K562 (cell line): ENCODE measurements at regions not wholly inside any gene's neighbourhood (a gene's known extent, or its start where the extent isn't known, plus 50 kb on each side); places are given as distances from the start of the nearest gene placed in this dataset.

Experiments
- ATAC-seq: fragments of 200-7000 bp; cut with Tn5 transposase; 3 replicates; pipeline ENCODE4 v1.9.1; 2020; ENCODE audit warnings: moderate library complexity
- BruUV-seq: library from RNA; stranded (reverse); fragments of 400-500 nt; replicated peaks from 2 replicates; lab custom pipeline; 2021; lab: Mats Ljungman, UMichigan
- CTCF ChIA-PET: fragments of 300-600 bp; formaldehyde crosslinking; extraction: SDS; loops from one replicate; lab custom pipeline; 2021; ENCODE audit warnings: low intra/inter-chr PET ratio; lab: Yijun Ruan, JAX
- POLR2A ChIA-PET: fragments of 300-600, 350-650 bp; sonication (Branson Sonifier 250); formaldehyde crosslinking; extraction: SDS; loops from one replicate; lab custom pipeline; 2021; ENCODE audit warnings: antibody characterized with exemption, inconsistent platforms; lab: Yijun Ruan, JAX
- DNase-seq, 4 experiments: peaks; one replicate each; pipeline versions ENCODE4 v3.0.0 to v3.0.0-alpha.2; 2011 to 2018; ENCODE audit warnings: low spot score in 3 of 4, mixed read lengths in 3 of 4; ENCODE audit errors: extremely low read depth in 1 of 4
- FAIRE-seq: peaks from 2 replicates; lab custom pipeline; 2011; peaks lifted over from hg19 to GRCh38; lab: Jason Lieb, UNC
- H2AFZ ChIP-seq: 2 replicates; pipeline ENCODE4 v1.6.0; 2011; ENCODE audit warnings: low read depth, low read length, control low read depth, inconsistent platforms
- H3K27ac ChIP-seq: fragments of 200-600 bp; 3 replicates; pipeline ENCODE4 v1.8.0; 2011; ENCODE audit warnings: low read depth, mild to moderate bottlenecking, control low read depth, inconsistent platforms, low read length, moderate library complexity, mixed read lengths; ENCODE audit errors: extremely low read depth
- H3K27me3 ChIP-seq, 2 experiments: fragments of 300-600 bp in 1 of 2; 2 replicates in 1 of 2; 3 replicates in 1 of 2; pipeline versions ENCODE4 v1.6.0 to v1.8.0; 2011; ENCODE audit warnings: inconsistent platforms in 2 of 2, low read length in 2 of 2, mild to moderate bottlenecking in 1 of 2, mixed read lengths in 1 of 2, moderate library complexity in 1 of 2; ENCODE audit not compliant: control insufficient read depth in 2 of 2, insufficient read depth in 2 of 2
- H3K36me3 ChIP-seq: fragments of 300-600 bp; 3 replicates; pipeline ENCODE4 v1.8.0; 2011; ENCODE audit warnings: mild to moderate bottlenecking, low read length, inconsistent platforms; ENCODE audit not compliant: control insufficient read depth, insufficient read depth
- H3K4me1 ChIP-seq, 2 experiments: fragments of 200-600 bp in 1 of 2; replicated peaks in 1 of 2; 2 replicates in 1 of 2; 3 replicates in 1 of 2; pipeline versions ENCODE4 v1.5.1 to v1.8.0; 2011; ENCODE audit warnings: inconsistent platforms in 2 of 2, low read length in 2 of 2, mild to moderate bottlenecking in 1 of 2, mixed read lengths in 1 of 2, moderate library complexity in 1 of 2; ENCODE audit not compliant: control insufficient read depth in 2 of 2, insufficient read depth in 2 of 2
- H3K4me2 ChIP-seq: 2 replicates; pipeline ENCODE4 v1.6.1; 2011; ENCODE audit warnings: low read length, control low read depth, inconsistent platforms, mixed read lengths; ENCODE audit not compliant: insufficient read depth
- H3K4me3 ChIP-seq: fragments of 200-600 bp; sonication (generic), shearing (Covaris generic); 2 replicates; pipeline ENCODE4 v1.5.1; 2016; ENCODE audit warnings: control low read depth, inconsistent platforms
- H3K79me2 ChIP-seq: fragments of 200-600 bp; 3 replicates; pipeline ENCODE4 v1.8.0; 2011; ENCODE audit warnings: low read length, inconsistent platforms; ENCODE audit not compliant: control insufficient read depth, insufficient read depth
- H3K9ac ChIP-seq, 2 experiments: 2 replicates each; pipeline versions ENCODE4 v1.6.0 to v1.6.1; 2011; ENCODE audit warnings: low read depth in 2 of 2, low read length in 2 of 2, control low read depth in 1 of 2, inconsistent platforms in 1 of 2, mild to moderate bottlenecking in 1 of 2, mixed read lengths in 1 of 2; ENCODE audit not compliant: insufficient read depth in 1 of 2
- H3K9me1 ChIP-seq: one replicate; pipeline ENCODE4 v1.6.0; 2011; ENCODE audit warnings: inconsistent platforms, mild to moderate bottlenecking, low read length, moderate library complexity; ENCODE audit not compliant: control insufficient read depth, insufficient read depth
- H3K9me3 ChIP-seq: replicated peaks from 2 replicates; pipeline ENCODE4 v1.5.1; 2011; ENCODE audit warnings: low read depth, low read length, inconsistent platforms; ENCODE audit not compliant: control insufficient read depth, insufficient read depth
- H4K20me1 ChIP-seq: replicated peaks from 2 replicates; pipeline ENCODE4 v1.6.1; 2011; ENCODE audit warnings: low read length, inconsistent platforms, mixed read lengths; ENCODE audit not compliant: control insufficient read depth, insufficient read depth
- CBX1 ChIP-seq: sonication (generic); IDR thresholded peaks from 2 replicates; pipeline ENCODE4 v1.6.1; 2016; ENCODE audit warnings: antibody characterized with exemption, low read depth, mild to moderate bottlenecking
- CHD4 ChIP-seq: fragments of 200-600 bp; sonication (generic); IDR thresholded peaks from 3 replicates; pipeline ENCODE4 v1.6.1; 2012; ENCODE audit warnings: low read depth, mild to moderate bottlenecking, mixed read lengths, low read length, inconsistent platforms; ENCODE audit not compliant: insufficient read depth, insufficient replicate concordance, poor library complexity, severe bottlenecking
- EHMT2 ChIP-seq: fragments of 450-650 bp; IDR thresholded peaks from 2 replicates; pipeline ENCODE4 v1.6.1; 2018; ENCODE audit warnings: antibody characterized with exemption
- JUN ChIP-seq, 2 experiments: sonication (generic) in 1 of 2; formaldehyde crosslinking in 1 of 2; IDR thresholded peaks; 2 replicates each; pipeline versions ENCODE4 v1.6.1 to v1.8.0; 2012 to 2022; ENCODE audit warnings: borderline replicate concordance in 2 of 2, mild to moderate bottlenecking in 2 of 2, improper control_type of control experiment in 1 of 2, low read depth in 1 of 2, low read length in 1 of 2, missing genetic modification reagents in 1 of 2
- KDM2B ChIP-seq: fragments of 250-450 bp; sonication (Bioruptor Pico); IDR thresholded peaks from 2 replicates; pipeline ENCODE4 v1.8.0; 2021; ENCODE audit warnings: mild to moderate bottlenecking, moderate library complexity
- KHSRP ChIP-seq: fragments of 450-650 bp; IDR thresholded peaks from 2 replicates; pipeline ENCODE4 v1.6.1; 2017
- NRF1 ChIP-seq, 2 experiments: fragments of 450-650 bp; IDR thresholded peaks in 1 of 2; conservative IDR thresholded peaks in 1 of 2; 2 replicates each; pipeline ENCODE4 v1.6.1; 2014; ENCODE audit warnings: mild to moderate bottlenecking in 2 of 2
- PCBP2 ChIP-seq: fragments of 200-400 bp; formaldehyde crosslinking; IDR thresholded peaks from 2 replicates; pipeline ENCODE4 v1.6.1; 2018; ENCODE audit warnings: low read length, low read depth, mild to moderate bottlenecking, moderate library complexity; ENCODE audit not compliant: poor library complexity, severe bottlenecking
- TFAM ChIP-seq: fragments of 250-450 bp; sonication (Bioruptor Pico); conservative IDR thresholded peaks from 2 replicates; pipeline ENCODE4 v1.5.0; 2021; ENCODE audit warnings: mild to moderate bottlenecking, moderate library complexity
- UBTF ChIP-seq, 2 experiments: IDR thresholded peaks; 2 replicates each; pipeline ENCODE4 v1.6.1; 2012; ENCODE audit warnings: improper control_type of control experiment in 2 of 2, low read depth in 2 of 2, low read length in 2 of 2, borderline replicate concordance in 1 of 2
- ZBTB5 ChIP-seq: fragments of 450-650 bp; IDR thresholded peaks from 2 replicates; pipeline ENCODE4 v1.6.1; 2017; ENCODE audit warnings: antibody characterized with exemption
- ZC3H11A ChIP-seq: IDR thresholded peaks from 2 replicates; pipeline ENCODE4 v1.6.1; 2012; ENCODE audit warnings: low read depth, low read length, improper control_type of control experiment
- ZNF124 ChIP-seq: sonication (generic); formaldehyde crosslinking; IDR thresholded peaks from 2 replicates; pipeline ENCODE4 v1.8.1; 2022; ENCODE audit warnings: missing genetic modification reagents
- ZNF79 ChIP-seq: fragments of 250-450 bp; sonication (Bioruptor Pico); IDR thresholded peaks from 2 replicates; pipeline ENCODE4 v1.4.0; 2020; ENCODE audit warnings: low read depth, mild to moderate bottlenecking, moderate library complexity
- WGBS: fragments of 100-300 bp; shearing (Covaris generic); methylation state at CpG from one replicate; pipeline ENCODE4 v1.1.6; 2016; ENCODE audit warnings: low coverage, mixed read lengths; ENCODE audit not compliant: insufficient coverage; ENCODE audit errors: missing lambda C conversion rate; 5-methylcytosine and 5-hydroxymethylcytosine counted together
- in situ Hi-C: fragments of 300-500 bp; cut with MboI; formaldehyde crosslinking; loops from 4 replicates; pipeline ENCODE4 v1.15.0; 2018; ENCODE audit warnings: inconsistent platforms, mixed read lengths
- intact Hi-C: fragments of 100-400 bp; cut with micrococcal nuclease; formaldehyde crosslinking; loops from 2 replicates; pipeline ENCODE4 v1.14.2; 2022

GRCh38 chr1:66436378-66437135, 97.4 kb upstream of the SGIP1 start:
- H2AFZ ChIP-seq = no peak overlapping the region

GRCh38 chr1:66437136-66437401, 96.9 kb upstream of the SGIP1 start:
- H3K4me3 ChIP-seq = no peak overlapping the region
- H3K9ac ChIP-seq = no peak overlapping the region
- no peaks in the 10 kb centered on the region for H3K4me1 ChIP-seq
- no peaks in the 10 kb centered on the region for H3K79me2 ChIP-seq
- intact Hi-C loops = no loop called here
- H3K36me3 ChIP-seq = no peaks in the 10 kb centered on the region
- ChIA-PET POLR2A (no interaction called here), CTCF (no interaction called here)
- H3K9me3 ChIP-seq = no peaks in the 10 kb centered on the region
- H3K27ac ChIP-seq = no peak overlapping the region
- no peaks in the 10 kb centered on the region for H3K9me1 ChIP-seq
- no peak for DNase-seq
- H4K20me1 ChIP-seq = no peaks in the 10 kb centered on the region
- in situ Hi-C loops = no loop called here
- FAIRE-seq = no peak
- no peak overlapping the region for H2AFZ ChIP-seq
- no peaks in the 10 kb centered on the region for H3K27me3 ChIP-seq
- 0% methylated on average over 2 of the region's 2 CpGs for WGBS
- no peak overlapping the region for H3K4me2 ChIP-seq
- BruUV-seq = no TSS peak
- no peak for ATAC-seq
- TF ChIP-seq JUN (IDR thresholded peaks at IDR 0.05; ENCODE audit: borderline replicate concordance, low read depth, low read length) = no peak
- no peak for TF ChIP-seq JUN (CRISPR knock-in tag; IDR thresholded peaks at IDR 0.05; ENCODE audit: borderline replicate concordance)
- no peak for TF ChIP-seq TFAM (CRISPR knock-in tag)
- TF ChIP-seq ZNF79 (CRISPR knock-in tag) = no peak
- TF ChIP-seq ZBTB5 = no peak
- TF ChIP-seq UBTF (IDR thresholded peaks at IDR 0.05; ENCODE audit: borderline replicate concordance in 1 of 2, low read depth in 2 of 2, low read length in 2 of 2) = no peak

More at GRCh38 chr1:66436378-66437135, 97.4 kb upstream of the SGIP1 start:
- H3K27ac ChIP-seq = no peak overlapping the region
- no peaks in the 10 kb centered on the region for H3K4me1 ChIP-seq
- no peak overlapping the region for H3K4me3 ChIP-seq
- BruUV-seq = no TSS peak
- no peaks in the 10 kb centered on the region for H3K36me3 ChIP-seq
- no peak overlapping the region for H3K9ac ChIP-seq
- H3K9me1 ChIP-seq = no peaks in the 10 kb centered on the region
- no peaks in the 10 kb centered on the region for H4K20me1 ChIP-seq
- ChIA-PET CTCF (no interaction called here), POLR2A (no interaction called here)
- no peaks in the 10 kb centered on the region for H3K79me2 ChIP-seq
- in situ Hi-C loops = no loop called here
- no peak overlapping the region for H3K4me2 ChIP-seq
- FAIRE-seq = no peak
- ATAC-seq = no peak
- no peak for TF ChIP-seq KDM2B
- no peak for TF ChIP-seq CHD4
- no peak for TF ChIP-seq PCBP2
- TF ChIP-seq ZNF124 (CRISPR knock-in tag) = no peak
- TF ChIP-seq CBX1 = no peak
- no peak for TF ChIP-seq KHSRP
- no peak for TF ChIP-seq ZC3H11A
- no peak for TF ChIP-seq EHMT2
- no peak for TF ChIP-seq NRF1 (conservative IDR thresholded peaks at IDR 0.05 in 1 of 2, IDR thresholded peaks at IDR 0.05 in 1 of 2)
- H3K27me3 ChIP-seq = no peaks in the 10 kb centered on the region
- intact Hi-C loops = no loop called here
- H3K9me3 ChIP-seq = no peaks in the 10 kb centered on the region
- DNase-seq = no peak
- WGBS = 1% methylated on average over 4 of the region's 4 CpGs
